Ishikawa (cell line): ENCODE measurements at regions not wholly inside any gene's neighbourhood (a gene's known extent, or its start where the extent isn't known, plus 50 kb on each side); places are given as distances from the start of the nearest gene placed in this dataset.

ENCODE experiments used
- CEBPB ChIP-seq: IDR thresholded peaks from 2 replicates; pipeline ENCODE4 v1.6.1; 2012
- CREB1 ChIP-seq: IDR thresholded peaks from 2 replicates; pipeline ENCODE4 v1.6.1; 2012; ENCODE audit warnings: low read depth
- EGR1 ChIP-seq: IDR thresholded peaks from 2 replicates; pipeline ENCODE4 v1.6.1; 2012
- EP300 ChIP-seq: IDR thresholded peaks from 2 replicates; pipeline ENCODE4 v1.6.1; 2012; ENCODE audit warnings: borderline replicate concordance
- FOXM1 ChIP-seq: IDR thresholded peaks from 2 replicates; pipeline ENCODE4 v1.6.1; 2012; ENCODE audit warnings: low read depth, borderline replicate concordance
- NFIC ChIP-seq: IDR thresholded peaks from 2 replicates; pipeline ENCODE4 v1.6.1; 2012
- RAD21 ChIP-seq: IDR thresholded peaks from 2 replicates; pipeline ENCODE4 v1.6.1; 2012; ENCODE audit warnings: low read depth
- TAF1 ChIP-seq: IDR thresholded peaks from 2 replicates; pipeline ENCODE4 v1.6.1; 2012; ENCODE audit warnings: low read depth, mild to moderate bottlenecking
- TCF12 ChIP-seq: IDR thresholded peaks from 2 replicates; pipeline ENCODE4 v1.6.1; 2012; ENCODE audit warnings: low read depth
- TEAD4 ChIP-seq: IDR thresholded peaks from 2 replicates; pipeline ENCODE4 v1.6.1; 2012
- YY1 ChIP-seq: IDR thresholded peaks from 2 replicates; pipeline ENCODE4 v1.6.1; 2012; ENCODE audit warnings: low read depth
- ZBTB7A ChIP-seq: IDR thresholded peaks from 2 replicates; pipeline ENCODE4 v1.6.1; 2012; ENCODE audit warnings: low read depth
- TF ChIP-seq, protein P1 (sequence below): IDR thresholded peaks from 2 replicates; pipeline ENCODE4 v1.6.1; 2012
- TF ChIP-seq, protein P2 (sequence below): IDR thresholded peaks from 2 replicates; pipeline ENCODE4 v1.6.1; 2012
- TF ChIP-seq, protein P3 (sequence below): IDR thresholded peaks from 2 replicates; pipeline ENCODE4 v1.6.1; 2012; ENCODE audit warnings: low read depth, mild to moderate bottlenecking

DNA sequence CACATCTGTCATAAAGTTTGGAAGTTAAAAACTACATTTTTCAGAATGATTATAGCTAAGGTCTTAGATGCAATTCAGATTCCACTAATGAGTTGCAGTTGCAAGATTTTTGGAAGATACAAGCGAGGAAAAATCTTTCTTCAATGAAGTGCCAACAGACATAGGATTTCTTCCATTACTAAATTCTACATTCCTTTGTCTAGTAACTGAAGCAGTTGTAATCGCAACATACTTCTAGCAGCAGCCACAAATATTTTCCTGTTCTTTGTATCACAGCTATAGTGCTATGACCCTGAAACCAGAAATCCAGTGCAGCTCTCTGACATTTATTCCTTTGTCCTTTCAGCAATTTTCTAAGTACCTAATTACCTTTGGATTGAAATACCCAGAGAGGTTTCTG lies 225.2 kb upstream of the SLIT2 start:
- TF ChIP-seq YY1 (no peak), NFIC (no peak), TAF1 (no peak), EP300 (no peak), CREB1 (no peak), EGR1 (no peak), TEAD4 (no peak), FOXM1 (no peak), ZBTB7A (no peak), RAD21 (no peak), CEBPB (no peak), TCF12 (no peak)
- TF ChIP-seq, protein P1, sequence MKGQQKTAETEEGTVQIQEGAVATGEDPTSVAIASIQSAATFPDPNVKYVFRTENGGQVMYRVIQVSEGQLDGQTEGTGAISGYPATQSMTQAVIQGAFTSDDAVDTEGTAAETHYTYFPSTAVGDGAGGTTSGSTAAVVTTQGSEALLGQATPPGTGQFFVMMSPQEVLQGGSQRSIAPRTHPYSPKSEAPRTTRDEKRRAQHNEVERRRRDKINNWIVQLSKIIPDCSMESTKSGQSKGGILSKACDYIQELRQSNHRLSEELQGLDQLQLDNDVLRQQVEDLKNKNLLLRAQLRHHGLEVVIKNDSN: no peak
- TF ChIP-seq, protein P2, sequence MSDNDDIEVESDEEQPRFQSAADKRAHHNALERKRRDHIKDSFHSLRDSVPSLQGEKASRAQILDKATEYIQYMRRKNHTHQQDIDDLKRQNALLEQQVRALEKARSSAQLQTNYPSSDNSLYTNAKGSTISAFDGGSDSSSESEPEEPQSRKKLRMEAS: no peak
- TF ChIP-seq, protein P3, sequence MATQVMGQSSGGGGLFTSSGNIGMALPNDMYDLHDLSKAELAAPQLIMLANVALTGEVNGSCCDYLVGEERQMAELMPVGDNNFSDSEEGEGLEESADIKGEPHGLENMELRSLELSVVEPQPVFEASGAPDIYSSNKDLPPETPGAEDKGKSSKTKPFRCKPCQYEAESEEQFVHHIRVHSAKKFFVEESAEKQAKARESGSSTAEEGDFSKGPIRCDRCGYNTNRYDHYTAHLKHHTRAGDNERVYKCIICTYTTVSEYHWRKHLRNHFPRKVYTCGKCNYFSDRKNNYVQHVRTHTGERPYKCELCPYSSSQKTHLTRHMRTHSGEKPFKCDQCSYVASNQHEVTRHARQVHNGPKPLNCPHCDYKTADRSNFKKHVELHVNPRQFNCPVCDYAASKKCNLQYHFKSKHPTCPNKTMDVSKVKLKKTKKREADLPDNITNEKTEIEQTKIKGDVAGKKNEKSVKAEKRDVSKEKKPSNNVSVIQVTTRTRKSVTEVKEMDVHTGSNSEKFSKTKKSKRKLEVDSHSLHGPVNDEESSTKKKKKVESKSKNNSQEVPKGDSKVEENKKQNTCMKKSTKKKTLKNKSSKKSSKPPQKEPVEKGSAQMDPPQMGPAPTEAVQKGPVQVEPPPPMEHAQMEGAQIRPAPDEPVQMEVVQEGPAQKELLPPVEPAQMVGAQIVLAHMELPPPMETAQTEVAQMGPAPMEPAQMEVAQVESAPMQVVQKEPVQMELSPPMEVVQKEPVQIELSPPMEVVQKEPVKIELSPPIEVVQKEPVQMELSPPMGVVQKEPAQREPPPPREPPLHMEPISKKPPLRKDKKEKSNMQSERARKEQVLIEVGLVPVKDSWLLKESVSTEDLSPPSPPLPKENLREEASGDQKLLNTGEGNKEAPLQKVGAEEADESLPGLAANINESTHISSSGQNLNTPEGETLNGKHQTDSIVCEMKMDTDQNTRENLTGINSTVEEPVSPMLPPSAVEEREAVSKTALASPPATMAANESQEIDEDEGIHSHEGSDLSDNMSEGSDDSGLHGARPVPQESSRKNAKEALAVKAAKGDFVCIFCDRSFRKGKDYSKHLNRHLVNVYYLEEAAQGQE: no peak

DNA sequence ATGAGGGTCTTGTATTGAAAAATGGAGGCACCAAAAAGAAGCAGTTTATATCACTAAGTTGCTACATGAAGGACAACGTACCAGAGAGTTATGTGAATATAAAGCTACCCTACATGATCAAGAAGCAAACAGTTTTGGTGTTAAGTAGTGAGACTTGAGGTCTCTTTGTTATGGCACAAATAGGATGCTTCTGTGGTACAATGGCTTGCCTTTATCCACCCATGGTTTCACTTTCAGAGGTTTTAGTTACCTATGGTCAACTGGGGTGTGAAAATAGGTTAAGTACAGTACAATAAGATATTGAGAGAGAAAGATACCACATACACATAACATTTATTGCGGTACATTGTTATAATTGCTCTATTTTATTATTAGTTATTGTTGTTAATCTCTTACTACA lies 229.2 kb upstream of the SLIT2 start:
- TF ChIP-seq TCF12 (no peak), ZBTB7A (no peak), CREB1 (no peak), NFIC (no peak), EGR1 (no peak), EP300 (no peak), CEBPB (no peak), FOXM1 (no peak), TAF1 (no peak), YY1 (no peak), TEAD4 (no peak), RAD21 (no peak)
- TF ChIP-seq, protein P2: no peak
- TF ChIP-seq, protein P3: no peak
- TF ChIP-seq, protein P1: no peak

DNA sequence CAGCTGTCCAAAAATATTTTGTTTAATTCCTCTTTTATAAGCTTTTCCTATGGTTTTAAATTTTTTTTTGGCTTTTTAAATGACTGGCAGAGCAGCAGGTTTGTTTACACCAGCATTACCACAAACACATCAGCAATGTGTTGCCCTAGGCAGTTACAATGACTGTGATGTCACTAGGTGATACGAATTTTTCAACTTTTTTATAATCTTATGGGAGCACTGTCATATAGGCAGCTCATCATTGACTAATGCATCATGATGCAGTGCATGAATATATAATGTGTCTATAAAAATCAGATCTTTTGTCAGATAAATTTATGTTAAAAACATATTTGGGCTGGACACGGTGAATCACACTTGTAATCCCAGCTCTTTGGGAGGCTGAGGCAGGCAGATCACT lies 231.6 kb upstream of the SLIT2 start:
- TF ChIP-seq ZBTB7A (no peak), CREB1 (no peak), RAD21 (no peak), TEAD4 (no peak), NFIC (no peak), FOXM1 (no peak), TCF12 (no peak), TAF1 (no peak)
- TF ChIP-seq, protein P1: no peak

DNA sequence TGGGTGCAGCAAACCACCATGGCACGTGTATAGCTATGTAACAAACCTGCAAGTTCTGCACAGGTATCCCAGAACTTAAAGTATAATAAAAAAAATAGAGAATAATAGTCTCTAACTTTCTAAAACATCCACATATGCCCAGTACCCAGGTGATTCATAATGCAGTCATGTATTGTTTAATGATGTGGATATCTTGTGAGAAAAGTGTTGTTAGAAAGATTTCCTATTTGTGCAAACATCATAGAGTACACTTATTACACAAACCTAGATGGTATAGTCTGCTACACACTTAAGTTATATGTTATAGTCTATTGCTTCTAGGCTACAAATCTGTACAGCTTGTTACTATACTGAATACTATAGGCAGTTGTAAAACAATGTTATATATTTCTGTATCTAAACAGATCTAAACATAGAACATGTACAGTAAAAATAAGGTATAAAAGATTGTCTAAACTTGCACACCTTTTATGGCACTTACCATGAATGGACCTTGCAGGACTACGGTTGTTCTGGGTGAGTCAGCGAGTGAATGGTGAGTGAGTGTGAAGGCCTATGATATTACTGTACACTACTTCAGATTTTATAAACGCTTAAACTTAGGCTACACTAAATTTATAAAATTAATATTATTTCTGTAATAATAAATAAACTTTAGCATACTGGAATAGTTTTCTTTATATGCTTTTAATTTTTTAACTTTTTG lies 232.2 kb upstream of the SLIT2 start:
- no peak for TF ChIP-seq ZBTB7A
- TF ChIP-seq CREB1: no peak
- TF ChIP-seq CEBPB: no peak
- TF ChIP-seq EGR1: no peak
- TF ChIP-seq, protein P1: no peak
- no peak for TF ChIP-seq YY1
- TF ChIP-seq, protein P3: no peak
- no peak for TF ChIP-seq RAD21
- TF ChIP-seq TCF12: no peak
- no peak for TF ChIP-seq EP300
- no peak for TF ChIP-seq FOXM1
- no peak for TF ChIP-seq NFIC
- TF ChIP-seq TEAD4: no peak
- no peak for TF ChIP-seq TAF1
- TF ChIP-seq, protein P2: no peak
